ENCODE measurements at regions not wholly inside any gene's neighbourhood (a gene's known extent, or its start where the extent isn't known, plus 50 kb on each side); places are given as distances from the start of the nearest gene placed in this dataset.
"Not testable (repeated sequence)": the region's sequence is repeated elsewhere in the genome, so short reads cannot be mapped to it uniquely, and the experiment has no call there.

DNA sequence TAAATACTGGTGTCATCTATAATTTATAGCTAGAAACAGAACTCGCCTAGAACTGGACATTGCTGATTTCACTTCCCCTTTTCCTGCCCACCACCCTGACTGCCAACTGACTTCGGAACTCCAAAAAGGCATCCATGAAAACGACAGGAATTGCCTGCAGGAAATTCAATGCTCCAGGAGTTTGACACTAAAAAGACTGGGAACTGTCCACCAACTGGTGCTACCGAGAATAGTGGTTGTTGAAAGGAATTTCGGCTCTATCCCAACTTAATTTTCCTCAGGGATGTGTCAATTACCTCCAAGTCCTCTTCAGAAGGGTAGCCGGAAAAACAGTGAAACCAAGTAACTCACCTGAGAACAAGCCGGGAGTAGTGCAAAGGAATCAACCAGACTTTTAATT lies 440.0 kb downstream of the PRELID2 start:
- not testable (repeated sequence) for H3K36me3 ChIP-seq (ENCODE audit: insufficient read depth); H3K9me3 Mint-ChIP-seq; H3K4me3 ChIP-seq; H3K27ac Mint-ChIP-seq; H3K27me3 Mint-ChIP-seq (ENCODE audit: insufficient read depth, low read depth, poor library complexity); H3K79me2 ChIP-seq (replicated peaks; ENCODE audit: insufficient read depth); H3K27ac ChIP-seq (ENCODE audit: low read depth); H3K4me1 ChIP-seq (ENCODE audit: insufficient read depth); H3K27me3 ChIP-seq (ENCODE audit: insufficient read depth); H3F3A ChIP-seq (replicated peaks; ENCODE audit: low read depth); H3K4me2 ChIP-seq; H3K36me3 Mint-ChIP-seq (ENCODE audit: low read depth); H2AFZ ChIP-seq; H4K20me1 ChIP-seq (replicated peaks; ENCODE audit: insufficient read depth); ATAC-seq; H3K4me1 Mint-ChIP-seq; H3K4me3 Mint-ChIP-seq
- peak; percentile 3 for DNase-seq (ENCODE audit: low spot score)
- H3K9me2 ChIP-seq (ENCODE audit: insufficient read depth), result peaks cover 14% of the 10 kb centered on the region
- TF ChIP-seq REST (IDR thresholded peaks at IDR 0.05; ENCODE audit: unreplicated experiment), result peak; percentile 32

DNA sequence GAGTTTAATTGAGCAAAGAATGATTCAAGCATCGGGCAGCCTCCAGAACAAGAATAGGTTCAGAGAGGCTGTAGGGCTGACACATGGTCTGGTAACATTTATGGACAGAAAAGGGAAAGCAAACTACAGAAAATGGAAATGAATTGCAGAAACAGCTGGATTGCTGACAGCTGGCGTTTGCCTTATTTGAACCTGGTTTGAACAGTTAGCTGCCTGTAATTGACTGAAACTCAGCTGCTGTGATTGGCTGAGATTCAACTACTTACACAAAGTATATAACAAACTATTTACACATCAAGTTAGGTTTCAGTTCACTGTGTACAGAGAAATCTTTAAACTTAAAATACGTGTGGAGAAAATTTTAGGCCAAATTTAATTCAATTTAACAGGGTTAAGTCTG lies 441.7 kb downstream of the PRELID2 start:
- Histone ChIP-seq H3F3A (replicated peaks; ENCODE audit: low read depth) (no peaks in the 10 kb centered on the region), H3K4me3 (no peak overlapping the region), H3K4me1 (ENCODE audit: insufficient read depth) (no peaks in the 10 kb centered on the region), H3K27me3 (ENCODE audit: insufficient read depth) (no peaks in the 10 kb centered on the region), H3K79me2 (replicated peaks; ENCODE audit: insufficient read depth) (no peaks in the 10 kb centered on the region), H3K4me2 (no peak overlapping the region), H3K9me2 (ENCODE audit: insufficient read depth) (peaks cover 8% of the 10 kb centered on the region), H3K36me3 (ENCODE audit: insufficient read depth) (no peaks in the 10 kb centered on the region), H4K20me1 (replicated peaks; ENCODE audit: insufficient read depth) (no peaks in the 10 kb centered on the region), H3K27ac (ENCODE audit: low read depth) (no peak overlapping the region), H2AFZ (no peak overlapping the region)
- Mint-ChIP-seq H3K36me3 (ENCODE audit: low read depth) (peaks cover 3% of the 10 kb centered on the region; the same call in 1 of the 3 replicates), H3K27me3 (ENCODE audit: insufficient read depth, low read depth, poor library complexity) (no peaks in the 10 kb centered on the region), H3K9me3 (peaks cover 6% of the 10 kb centered on the region; the same call in 2 of the 3 replicates), H3K4me3 (no peak overlapping the region), H3K4me1 (no peaks in the 10 kb centered on the region), H3K27ac (no peak overlapping the region)
- DNase-seq (ENCODE audit: low spot score) (no peak), ATAC-seq (no peak)
- TF ChIP-seq POLR2AphosphoS5 (IDR thresholded peaks at IDR 0.05; ENCODE audit: low read depth) (no peak), STAT1 (IDR thresholded peaks at IDR 0.05; ENCODE audit: unreplicated experiment) (no peak), ETS1 (IDR thresholded peaks at IDR 0.05) (no peak), EZH2phosphoT487 (IDR thresholded peaks at IDR 0.05; ENCODE audit: unreplicated experiment) (no peak), ZNF114 (CRISPR knock-in tag; IDR thresholded peaks at IDR 0.05) (no peak), CREB1 (CRISPR knock-in tag; IDR thresholded peaks at IDR 0.05; ENCODE audit: low read depth) (no peak), NANOG (IDR thresholded peaks at IDR 0.05; ENCODE audit: borderline replicate concordance) (no peak), JUNB (IDR thresholded peaks at IDR 0.05; ENCODE audit: unreplicated experiment) (no peak)
- TF ChIP-seq, protein P1, sequence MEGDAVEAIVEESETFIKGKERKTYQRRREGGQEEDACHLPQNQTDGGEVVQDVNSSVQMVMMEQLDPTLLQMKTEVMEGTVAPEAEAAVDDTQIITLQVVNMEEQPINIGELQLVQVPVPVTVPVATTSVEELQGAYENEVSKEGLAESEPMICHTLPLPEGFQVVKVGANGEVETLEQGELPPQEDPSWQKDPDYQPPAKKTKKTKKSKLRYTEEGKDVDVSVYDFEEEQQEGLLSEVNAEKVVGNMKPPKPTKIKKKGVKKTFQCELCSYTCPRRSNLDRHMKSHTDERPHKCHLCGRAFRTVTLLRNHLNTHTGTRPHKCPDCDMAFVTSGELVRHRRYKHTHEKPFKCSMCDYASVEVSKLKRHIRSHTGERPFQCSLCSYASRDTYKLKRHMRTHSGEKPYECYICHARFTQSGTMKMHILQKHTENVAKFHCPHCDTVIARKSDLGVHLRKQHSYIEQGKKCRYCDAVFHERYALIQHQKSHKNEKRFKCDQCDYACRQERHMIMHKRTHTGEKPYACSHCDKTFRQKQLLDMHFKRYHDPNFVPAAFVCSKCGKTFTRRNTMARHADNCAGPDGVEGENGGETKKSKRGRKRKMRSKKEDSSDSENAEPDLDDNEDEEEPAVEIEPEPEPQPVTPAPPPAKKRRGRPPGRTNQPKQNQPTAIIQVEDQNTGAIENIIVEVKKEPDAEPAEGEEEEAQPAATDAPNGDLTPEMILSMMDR (conservative IDR thresholded peaks at IDR 0.05; ENCODE audit: low read depth in 2 of 2), result no peak
- TF ChIP-seq, protein P2, sequence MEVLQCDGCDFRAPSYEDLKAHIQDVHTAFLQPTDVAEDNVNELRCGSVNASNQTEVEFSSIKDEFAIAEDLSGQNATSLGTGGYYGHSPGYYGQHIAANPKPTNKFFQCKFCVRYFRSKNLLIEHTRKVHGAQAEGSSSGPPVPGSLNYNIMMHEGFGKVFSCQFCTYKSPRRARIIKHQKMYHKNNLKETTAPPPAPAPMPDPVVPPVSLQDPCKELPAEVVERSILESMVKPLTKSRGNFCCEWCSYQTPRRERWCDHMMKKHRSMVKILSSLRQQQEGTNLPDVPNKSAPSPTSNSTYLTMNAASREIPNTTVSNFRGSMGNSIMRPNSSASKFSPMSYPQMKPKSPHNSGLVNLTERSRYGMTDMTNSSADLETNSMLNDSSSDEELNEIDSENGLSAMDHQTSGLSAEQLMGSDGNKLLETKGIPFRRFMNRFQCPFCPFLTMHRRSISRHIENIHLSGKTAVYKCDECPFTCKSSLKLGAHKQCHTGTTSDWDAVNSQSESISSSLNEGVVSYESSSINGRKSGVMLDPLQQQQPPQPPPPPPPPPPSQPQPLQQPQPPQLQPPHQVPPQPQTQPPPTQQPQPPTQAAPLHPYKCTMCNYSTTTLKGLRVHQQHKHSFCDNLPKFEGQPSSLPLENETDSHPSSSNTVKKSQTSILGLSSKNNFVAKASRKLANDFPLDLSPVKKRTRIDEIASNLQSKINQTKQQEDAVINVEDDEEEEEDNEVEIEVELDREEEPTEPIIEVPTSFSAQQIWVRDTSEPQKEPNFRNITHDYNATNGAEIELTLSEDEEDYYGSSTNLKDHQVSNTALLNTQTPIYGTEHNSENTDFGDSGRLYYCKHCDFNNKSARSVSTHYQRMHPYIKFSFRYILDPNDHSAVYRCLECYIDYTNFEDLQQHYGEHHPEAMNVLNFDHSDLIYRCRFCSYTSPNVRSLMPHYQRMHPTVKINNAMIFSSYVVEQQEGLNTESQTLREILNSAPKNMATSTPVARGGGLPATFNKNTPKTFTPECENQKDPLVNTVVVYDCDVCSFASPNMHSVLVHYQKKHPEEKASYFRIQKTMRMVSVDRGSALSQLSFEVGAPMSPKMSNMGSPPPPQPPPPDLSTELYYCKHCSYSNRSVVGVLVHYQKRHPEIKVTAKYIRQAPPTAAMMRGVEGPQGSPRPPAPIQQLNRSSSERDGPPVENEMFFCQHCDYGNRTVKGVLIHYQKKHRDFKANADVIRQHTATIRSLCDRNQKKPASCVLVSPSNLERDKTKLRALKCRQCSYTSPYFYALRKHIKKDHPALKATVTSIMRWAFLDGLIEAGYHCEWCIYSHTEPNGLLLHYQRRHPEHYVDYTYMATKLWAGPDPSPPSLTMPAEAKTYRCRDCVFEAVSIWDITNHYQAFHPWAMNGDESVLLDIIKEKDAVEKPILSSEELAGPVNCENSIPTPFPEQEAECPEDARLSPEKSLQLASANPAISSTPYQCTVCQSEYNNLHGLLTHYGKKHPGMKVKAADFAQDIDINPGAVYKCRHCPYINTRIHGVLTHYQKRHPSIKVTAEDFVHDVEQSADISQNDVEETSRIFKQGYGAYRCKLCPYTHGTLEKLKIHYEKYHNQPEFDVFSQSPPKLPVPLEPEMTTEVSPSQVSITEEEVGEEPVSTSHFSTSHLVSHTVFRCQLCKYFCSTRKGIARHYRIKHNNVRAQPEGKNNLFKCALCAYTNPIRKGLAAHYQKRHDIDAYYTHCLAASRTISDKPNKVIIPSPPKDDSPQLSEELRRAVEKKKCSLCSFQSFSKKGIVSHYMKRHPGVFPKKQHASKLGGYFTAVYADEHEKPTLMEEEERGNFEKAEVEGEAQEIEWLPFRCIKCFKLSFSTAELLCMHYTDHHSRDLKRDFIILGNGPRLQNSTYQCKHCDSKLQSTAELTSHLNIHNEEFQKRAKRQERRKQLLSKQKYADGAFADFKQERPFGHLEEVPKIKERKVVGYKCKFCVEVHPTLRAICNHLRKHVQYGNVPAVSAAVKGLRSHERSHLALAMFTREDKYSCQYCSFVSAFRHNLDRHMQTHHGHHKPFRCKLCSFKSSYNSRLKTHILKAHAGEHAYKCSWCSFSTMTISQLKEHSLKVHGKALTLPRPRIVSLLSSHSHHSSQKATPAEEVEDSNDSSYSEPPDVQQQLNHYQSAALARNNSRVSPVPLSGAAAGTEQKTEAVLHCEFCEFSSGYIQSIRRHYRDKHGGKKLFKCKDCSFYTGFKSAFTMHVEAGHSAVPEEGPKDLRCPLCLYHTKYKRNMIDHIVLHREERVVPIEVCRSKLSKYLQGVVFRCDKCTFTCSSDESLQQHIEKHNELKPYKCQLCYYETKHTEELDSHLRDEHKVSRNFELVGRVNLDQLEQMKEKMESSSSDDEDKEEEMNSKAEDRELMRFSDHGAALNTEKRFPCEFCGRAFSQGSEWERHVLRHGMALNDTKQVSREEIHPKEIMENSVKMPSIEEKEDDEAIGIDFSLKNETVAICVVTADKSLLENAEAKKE (CRISPR knock-in tag; IDR thresholded peaks at IDR 0.05), result no peak

All from GM23338 (cell line).